Osteoblast (primary cell): ENCODE measurements at regions not wholly inside any gene's neighbourhood (a gene's known extent, or its start where the extent isn't known, plus 50 kb on each side); places are given as distances from the start of the nearest gene placed in this dataset.
A peak's percentile ranks its signal among the peaks of the same experiment; 100 is the strongest.

Experiments
- DNase-seq: peaks from one replicate; pipeline ENCODE4 v3.0.0; 2011; ENCODE audit warnings: low spot score, mixed read lengths; ENCODE audit not compliant: insufficient read length; ENCODE audit errors: missing footprints
- H2AFZ ChIP-seq: 2 replicates; pipeline ENCODE4 v1.6.0; 2011; ENCODE audit warnings: mild to moderate bottlenecking, low read length
- H3K27ac ChIP-seq: 2 replicates; pipeline ENCODE4 v1.5.1; 2011; ENCODE audit warnings: mild to moderate bottlenecking, low read depth, low read length, moderate library complexity
- H3K27me3 ChIP-seq: 2 replicates; pipeline ENCODE4 v1.6.0; 2012; ENCODE audit warnings: mild to moderate bottlenecking, control low read depth, inconsistent platforms, low read length, moderate library complexity; ENCODE audit not compliant: insufficient read depth
- H3K36me3 ChIP-seq: 2 replicates; pipeline ENCODE4 v1.5.1; 2011; ENCODE audit warnings: mild to moderate bottlenecking, low read length, control low read depth, moderate library complexity; ENCODE audit not compliant: insufficient read depth
- H3K4me1 ChIP-seq: 2 replicates; pipeline ENCODE4 v1.5.1; 2011; ENCODE audit warnings: mild to moderate bottlenecking, low read length, control low read depth, moderate library complexity; ENCODE audit not compliant: insufficient read depth
- H3K4me2 ChIP-seq: 2 replicates; pipeline ENCODE4 v1.6.0; 2011; ENCODE audit warnings: mild to moderate bottlenecking, low read length; ENCODE audit not compliant: insufficient read depth
- H3K4me3 ChIP-seq: fragments of 200-600 bp; sonication (generic); 3 replicates; pipeline ENCODE4 v1.5.1; 2012; ENCODE audit warnings: mild to moderate bottlenecking, low read length, inconsistent platforms; ENCODE audit not compliant: insufficient read depth
- H3K79me2 ChIP-seq: 2 replicates; pipeline ENCODE4 v1.6.0; 2012; ENCODE audit warnings: mild to moderate bottlenecking, low read length, control low read depth, inconsistent platforms; ENCODE audit not compliant: insufficient read depth
- H3K9me3 ChIP-seq: 2 replicates; pipeline ENCODE4 v1.5.1; 2011; ENCODE audit warnings: low read depth, low read length, control low read depth
- H4K20me1 ChIP-seq: 2 replicates; pipeline ENCODE4 v1.6.0; 2012; ENCODE audit warnings: mild to moderate bottlenecking, low read length, control low read depth; ENCODE audit not compliant: insufficient read depth
- CTCF ChIP-seq: IDR thresholded peaks from 2 replicates; pipeline ENCODE4 v1.5.1; 2011; ENCODE audit warnings: mild to moderate bottlenecking, low read depth, low read length, moderate library complexity; ENCODE audit errors: extremely low read depth

- peaks cover 12% of the 10 kb centered on the region for H3K4me1 ChIP-seq
- no peak for TF ChIP-seq CTCF
- no peaks in the 10 kb centered on the region for H4K20me1 ChIP-seq
- no peaks in the 10 kb centered on the region for H3K36me3 ChIP-seq
- H2AFZ ChIP-seq = peak overlapping the region; percentile 43
- H3K4me3 ChIP-seq = no peak overlapping the region
- H3K9me3 ChIP-seq = no peaks in the 10 kb centered on the region
- DNase-seq = no peak
- no peaks in the 10 kb centered on the region for H3K79me2 ChIP-seq
- no peak overlapping the region for H3K4me2 ChIP-seq
- no peaks in the 10 kb centered on the region for H3K27me3 ChIP-seq
- H3K27ac ChIP-seq = no peak overlapping the region
These were observed 140.4 kb upstream of the ADGRL2 start for GRCh38 chr1:81660286-81660685.

- Histone ChIP-seq H3K4me3 (no peak overlapping the region), H3K79me2 (no peaks in the 10 kb centered on the region), H3K4me2 (no peak overlapping the region), H4K20me1 (no peaks in the 10 kb centered on the region), H3K36me3 (no peaks in the 10 kb centered on the region), H3K9me3 (no peaks in the 10 kb centered on the region), H3K27me3 (no peaks in the 10 kb centered on the region), H2AFZ (no peak overlapping the region), H3K4me1 (no peaks in the 10 kb centered on the region), H3K27ac (no peak overlapping the region)
- TF ChIP-seq CTCF = no peak
- DNase-seq = no peak
These were observed 146.1 kb upstream of the ADGRL2 start for GRCh38 chr1:81654657-81655056.

GRCh38 chr1:81654147-81654546 lies 146.6 kb upstream of the ADGRL2 start:
- DNase-seq = no peak
- no peak overlapping the region for H3K27ac ChIP-seq

GRCh38 chr1:81650776-81651175 lies 150.0 kb upstream of the ADGRL2 start:
- Histone ChIP-seq H3K4me2 (no peak overlapping the region), H3K27ac (no peak overlapping the region), H2AFZ (no peak overlapping the region), H3K36me3 (no peaks in the 10 kb centered on the region), H3K79me2 (no peaks in the 10 kb centered on the region), H3K4me3 (no peak overlapping the region), H4K20me1 (no peaks in the 10 kb centered on the region), H3K27me3 (no peaks in the 10 kb centered on the region), H3K4me1 (no peaks in the 10 kb centered on the region), H3K9me3 (no peaks in the 10 kb centered on the region)
- TF ChIP-seq CTCF = no peak
- DNase-seq = peak; percentile 39

More at GRCh38 chr1:81654147-81654546, 146.6 kb upstream of the ADGRL2 start:
- Histone ChIP-seq H3K4me2 (no peak overlapping the region), H3K4me1 (no peaks in the 10 kb centered on the region), H3K36me3 (no peaks in the 10 kb centered on the region), H3K9me3 (no peaks in the 10 kb centered on the region), H2AFZ (no peak overlapping the region), H3K79me2 (no peaks in the 10 kb centered on the region), H3K27me3 (no peaks in the 10 kb centered on the region), H4K20me1 (no peaks in the 10 kb centered on the region), H3K4me3 (no peak overlapping the region)
- TF ChIP-seq CTCF = no peak
